A549 (cell line): ENCODE measurements at regions not wholly inside any gene's neighbourhood (a gene's known extent, or its start where the extent isn't known, plus 50 kb on each side); places are given as distances from the start of the nearest gene placed in this dataset.
"Not testable (repeated sequence)": the region's sequence is repeated elsewhere in the genome, so short reads cannot be mapped to it uniquely, and the experiment has no call there.

Experiments
- ATAC-seq, 2 experiments: fragments of 200-7000 bp in 1 of 2; fragments of >200 bp in 1 of 2; cut with Nextera tagmentation in 1 of 2; cut with Tn5 transposase in 1 of 2; 3 replicates each; pipeline versions ENCODE4 v1.8.0 to v1.9.1; 2018 to 2020; ENCODE audit warnings: mild to moderate bottlenecking in 1 of 2, moderate library complexity in 1 of 2
- CTCF ChIA-PET: fragments of 300-600 bp; sonication (Branson Sonifier 250); formaldehyde crosslinking; extraction: SDS; loops from one replicate; lab custom pipeline; 2021; ENCODE audit warnings: antibody characterized with exemption, inconsistent platforms; lab: Yijun Ruan, JAX
- POLR2A ChIA-PET: fragments of 350-600 bp; formaldehyde crosslinking; extraction: SDS; loops from one replicate; lab custom pipeline; 2021; ENCODE audit warnings: antibody characterized with exemption, inconsistent platforms; lab: Yijun Ruan, JAX
- DNase-seq, 2 experiments: peaks; one replicate each; pipeline versions ENCODE4 v3.0.0 to v3.0.0-alpha.2; 2011 to 2016; ENCODE audit warnings: low read depth in 1 of 2, low spot score in 1 of 2
- FAIRE-seq: peaks from 2 replicates; lab custom pipeline; 2011; peaks lifted over from hg19 to GRCh38; lab: Jason Lieb, UNC
- H3K27ac ChIP-seq, 2 experiments: fragments of >200 bp; sonication (Bioruptor Twin); formaldehyde crosslinking; 3 replicates each; pipeline ENCODE4 v1.5.1; 2016 to 2017
- H3K4me1 ChIP-seq: fragments of >200 bp; sonication (Bioruptor Twin); formaldehyde crosslinking; 3 replicates; pipeline ENCODE4 v1.6.1; 2016
- H3K4me2 ChIP-seq: fragments of >200 bp; sonication (Bioruptor Twin); formaldehyde crosslinking; 3 replicates; pipeline ENCODE4 v1.6.1; 2016
- H3K4me3 ChIP-seq: fragments of >200 bp; sonication (Bioruptor Twin); formaldehyde crosslinking; 3 replicates; pipeline ENCODE4 v1.5.1; 2016
- H3K9me3 ChIP-seq: fragments of >200 bp; sonication (Bioruptor Twin); formaldehyde crosslinking; 3 replicates; pipeline ENCODE4 v1.6.1; 2016
- BHLHE40 ChIP-seq: IDR thresholded peaks from 2 replicates; pipeline ENCODE4 v1.6.1; 2012; ENCODE audit warnings: low read depth, low read length, inconsistent platforms
- CEBPB ChIP-seq, 2 experiments: fragments of >200 bp in 1 of 2; sonication (Bioruptor Twin) in 1 of 2; formaldehyde crosslinking in 1 of 2; IDR thresholded peaks; 2 replicates each; pipeline ENCODE4 v1.6.1; 2012 to 2016
- EP300 ChIP-seq, 2 experiments: fragments of >200 bp; sonication (Bioruptor Twin); formaldehyde crosslinking; IDR thresholded peaks; 2 replicates in 1 of 2; 3 replicates in 1 of 2; pipeline ENCODE4 v1.6.1; 2016 to 2017
- FOSB ChIP-seq: fragments of 250-450 bp; sonication (Bioruptor Pico); IDR thresholded peaks from 2 replicates; pipeline ENCODE4 v1.5.0; 2020; ENCODE audit warnings: mild to moderate bottlenecking, moderate library complexity
- FOSL2 ChIP-seq, 2 experiments: fragments of 450-650 bp in 1 of 2; fragments of >200 bp in 1 of 2; sonication (Bioruptor Twin) in 1 of 2; formaldehyde crosslinking; IDR thresholded peaks; 2 replicates each; pipeline versions ENCODE4 v1.5.0 to v1.6.1; 2016 to 2020; ENCODE audit warnings: mild to moderate bottlenecking in 1 of 2, moderate library complexity in 1 of 2
- FOXS1 ChIP-seq: fragments of 250-450 bp; sonication (Bioruptor Pico); IDR thresholded peaks from 2 replicates; pipeline ENCODE4 v1.5.0; 2020; ENCODE audit warnings: mild to moderate bottlenecking, moderate library complexity
- GATA3 ChIP-seq: IDR thresholded peaks from 2 replicates; pipeline ENCODE4 v1.6.1; 2012; ENCODE audit warnings: borderline replicate concordance
- HOXA7 ChIP-seq: fragments of 250-450 bp; sonication (Bioruptor Pico); IDR thresholded peaks from 2 replicates; pipeline ENCODE4 v1.5.0; 2020; ENCODE audit warnings: mild to moderate bottlenecking, moderate library complexity
- HOXB13 ChIP-seq: fragments of 250-450 bp; sonication (Bioruptor Pico); IDR thresholded peaks from 2 replicates; pipeline ENCODE4 v1.5.0; 2020; ENCODE audit warnings: low read depth, mild to moderate bottlenecking, moderate library complexity
- KDM5A ChIP-seq: fragments of 200-600 bp; sonication (generic); IDR thresholded peaks from 2 replicates; pipeline ENCODE4 v1.6.1; 2016; ENCODE audit warnings: antibody characterized with exemption, mild to moderate bottlenecking
- MYC ChIP-seq: IDR thresholded peaks from 2 replicates; pipeline ENCODE4 v1.6.1; 2012; ENCODE audit warnings: mild to moderate bottlenecking, inconsistent platforms, low read length, improper control_type of control experiment, borderline replicate concordance
- PHF8 ChIP-seq: fragments of 200-600 bp; sonication (generic); IDR thresholded peaks from 2 replicates; pipeline ENCODE4 v1.6.1; 2016; ENCODE audit warnings: low read depth, mild to moderate bottlenecking, antibody characterized with exemption, moderate library complexity, borderline replicate concordance
- POLR2A ChIP-seq: IDR thresholded peaks from 2 replicates; pipeline ENCODE4 v1.6.1; 2012; ENCODE audit warnings: mild to moderate bottlenecking, low read length
- RARB ChIP-seq: fragments of 250-450 bp; sonication (Bioruptor Pico); IDR thresholded peaks from 2 replicates; pipeline ENCODE4 v1.8.0; 2021; ENCODE audit warnings: mild to moderate bottlenecking, moderate library complexity
- RCOR1 ChIP-seq: fragments of 150-350 bp; IDR thresholded peaks from 2 replicates; pipeline ENCODE4 v1.6.1; 2014; ENCODE audit warnings: antibody characterized with exemption, low read length, low read depth
- RFX5 ChIP-seq: fragments of 450-650 bp; IDR thresholded peaks from 2 replicates; pipeline ENCODE4 v1.7.1; 2014; ENCODE audit warnings: antibody characterized with exemption, mild to moderate bottlenecking, moderate library complexity
- TFCP2L1 ChIP-seq: fragments of 250-450 bp; sonication (Bioruptor Pico); IDR thresholded peaks from 2 replicates; pipeline ENCODE4 v1.5.0; 2021; ENCODE audit warnings: mild to moderate bottlenecking
- TP53 ChIP-seq: fragments of 250-450 bp; sonication (Bioruptor Pico); IDR thresholded peaks from 2 replicates; pipeline ENCODE4 v1.5.0; 2021; ENCODE audit warnings: mild to moderate bottlenecking, moderate library complexity
- ZSCAN20 ChIP-seq: fragments of 250-450 bp; sonication (Bioruptor Pico); IDR thresholded peaks from 2 replicates; pipeline ENCODE4 v1.8.0; 2022; ENCODE audit warnings: mild to moderate bottlenecking, moderate library complexity
- WGBS: methylation state at CpG from one replicate; pipeline ENCODE4 v1.1.6; 2017; ENCODE audit errors: missing lambda C conversion rate; 5-methylcytosine and 5-hydroxymethylcytosine counted together
- TF ChIP-seq, protein P1 (sequence below): fragments of 150-350 bp; IDR thresholded peaks from 2 replicates; pipeline ENCODE4 v1.6.1; 2014; ENCODE audit warnings: low read depth, mild to moderate bottlenecking, low read length
- TF ChIP-seq, protein P2 (sequence below): fragments of 450-650 bp; IDR thresholded peaks from 2 replicates; pipeline ENCODE4 v1.6.1; 2014; ENCODE audit warnings: antibody characterized with exemption
- TF ChIP-seq, protein P3 (sequence below): fragments of >200 bp; sonication (Bioruptor Twin); formaldehyde crosslinking; IDR thresholded peaks from 3 replicates; pipeline ENCODE4 v1.5.1; 2016
- TF ChIP-seq, protein P4 (sequence below): IDR thresholded peaks from 2 replicates; pipeline ENCODE4 v1.6.1; 2012

DNA sequence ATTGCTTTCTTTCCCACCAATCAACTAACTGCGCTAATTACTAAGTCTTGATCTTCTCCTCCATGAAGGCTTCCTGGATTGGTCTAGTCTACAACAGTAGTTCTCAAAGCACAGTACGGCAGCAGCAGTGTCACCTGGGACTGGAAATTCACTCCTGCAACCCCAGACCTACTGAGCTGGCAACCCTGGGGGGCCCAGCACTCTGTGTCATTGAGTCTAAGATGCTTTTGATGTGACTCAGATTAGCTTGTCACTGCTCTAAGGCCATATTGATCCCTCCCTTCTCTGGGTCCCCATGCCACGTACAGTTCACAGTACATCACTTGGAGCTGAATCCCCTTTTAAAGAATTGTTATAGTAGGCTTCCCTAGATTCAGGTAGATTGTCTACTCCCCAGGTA is 65.7 kb upstream of the KMT2C start:
- ATAC-seq (no peak), FAIRE-seq (no peak), DNase-seq (no peak)
- no peak overlapping the region for H3K4me3 ChIP-seq
- TF ChIP-seq, protein P1, sequence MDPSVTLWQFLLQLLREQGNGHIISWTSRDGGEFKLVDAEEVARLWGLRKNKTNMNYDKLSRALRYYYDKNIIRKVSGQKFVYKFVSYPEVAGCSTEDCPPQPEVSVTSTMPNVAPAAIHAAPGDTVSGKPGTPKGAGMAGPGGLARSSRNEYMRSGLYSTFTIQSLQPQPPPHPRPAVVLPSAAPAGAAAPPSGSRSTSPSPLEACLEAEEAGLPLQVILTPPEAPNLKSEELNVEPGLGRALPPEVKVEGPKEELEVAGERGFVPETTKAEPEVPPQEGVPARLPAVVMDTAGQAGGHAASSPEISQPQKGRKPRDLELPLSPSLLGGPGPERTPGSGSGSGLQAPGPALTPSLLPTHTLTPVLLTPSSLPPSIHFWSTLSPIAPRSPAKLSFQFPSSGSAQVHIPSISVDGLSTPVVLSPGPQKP: no peak
- TF ChIP-seq, protein P2, sequence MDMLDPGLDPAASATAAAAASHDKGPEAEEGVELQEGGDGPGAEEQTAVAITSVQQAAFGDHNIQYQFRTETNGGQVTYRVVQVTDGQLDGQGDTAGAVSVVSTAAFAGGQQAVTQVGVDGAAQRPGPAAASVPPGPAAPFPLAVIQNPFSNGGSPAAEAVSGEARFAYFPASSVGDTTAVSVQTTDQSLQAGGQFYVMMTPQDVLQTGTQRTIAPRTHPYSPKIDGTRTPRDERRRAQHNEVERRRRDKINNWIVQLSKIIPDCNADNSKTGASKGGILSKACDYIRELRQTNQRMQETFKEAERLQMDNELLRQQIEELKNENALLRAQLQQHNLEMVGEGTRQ: no peak
- TF ChIP-seq ZSCAN20 (CRISPR knock-in tag): no peak
- TF ChIP-seq RFX5: no peak
- TF ChIP-seq BHLHE40: no peak
- TF ChIP-seq PHF8: no peak
- TF ChIP-seq RARB: no peak
- no peak for TF ChIP-seq POLR2A
- TF ChIP-seq GATA3: no peak
- TF ChIP-seq FOSL2 (IDR thresholded peaks at IDR 0.05): no peak
- TF ChIP-seq FOSL2 (CRISPR knock-in tag; IDR thresholded peaks at IDR 0.05): no peak
- TF ChIP-seq MYC: no peak
- TF ChIP-seq RCOR1: no peak
- no peak for TF ChIP-seq CEBPB (IDR thresholded peaks at IDR 0.05)
- no peak for TF ChIP-seq TP53 (CRISPR knock-in tag)
- no peak for TF ChIP-seq FOXS1 (CRISPR knock-in tag)
- TF ChIP-seq, protein P3, sequence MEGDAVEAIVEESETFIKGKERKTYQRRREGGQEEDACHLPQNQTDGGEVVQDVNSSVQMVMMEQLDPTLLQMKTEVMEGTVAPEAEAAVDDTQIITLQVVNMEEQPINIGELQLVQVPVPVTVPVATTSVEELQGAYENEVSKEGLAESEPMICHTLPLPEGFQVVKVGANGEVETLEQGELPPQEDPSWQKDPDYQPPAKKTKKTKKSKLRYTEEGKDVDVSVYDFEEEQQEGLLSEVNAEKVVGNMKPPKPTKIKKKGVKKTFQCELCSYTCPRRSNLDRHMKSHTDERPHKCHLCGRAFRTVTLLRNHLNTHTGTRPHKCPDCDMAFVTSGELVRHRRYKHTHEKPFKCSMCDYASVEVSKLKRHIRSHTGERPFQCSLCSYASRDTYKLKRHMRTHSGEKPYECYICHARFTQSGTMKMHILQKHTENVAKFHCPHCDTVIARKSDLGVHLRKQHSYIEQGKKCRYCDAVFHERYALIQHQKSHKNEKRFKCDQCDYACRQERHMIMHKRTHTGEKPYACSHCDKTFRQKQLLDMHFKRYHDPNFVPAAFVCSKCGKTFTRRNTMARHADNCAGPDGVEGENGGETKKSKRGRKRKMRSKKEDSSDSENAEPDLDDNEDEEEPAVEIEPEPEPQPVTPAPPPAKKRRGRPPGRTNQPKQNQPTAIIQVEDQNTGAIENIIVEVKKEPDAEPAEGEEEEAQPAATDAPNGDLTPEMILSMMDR: no peak
- TF ChIP-seq KDM5A: no peak
- no peak for TF ChIP-seq HOXB13 (CRISPR knock-in tag)
- CTCF ChIA-PET: interaction anchor here (0.6 kb wide), 1 partner anchor 37 kb away, joined by 3 read pairs; no protein-coding TSS in a partner anchor
- no peak overlapping the region for H3K27ac ChIP-seq
- POLR2A ChIA-PET: no interaction called here
- WGBS: 85% methylated on average over 3 of the region's 3 CpGs
- no peak overlapping the region for H3K4me2 ChIP-seq
- 0 out of 3 replicates have a peak, but pooled peaks cover 3% of the 10 kb centered on the region for H3K4me1 ChIP-seq
- no peaks in the 10 kb centered on the region for H3K9me3 ChIP-seq

DNA sequence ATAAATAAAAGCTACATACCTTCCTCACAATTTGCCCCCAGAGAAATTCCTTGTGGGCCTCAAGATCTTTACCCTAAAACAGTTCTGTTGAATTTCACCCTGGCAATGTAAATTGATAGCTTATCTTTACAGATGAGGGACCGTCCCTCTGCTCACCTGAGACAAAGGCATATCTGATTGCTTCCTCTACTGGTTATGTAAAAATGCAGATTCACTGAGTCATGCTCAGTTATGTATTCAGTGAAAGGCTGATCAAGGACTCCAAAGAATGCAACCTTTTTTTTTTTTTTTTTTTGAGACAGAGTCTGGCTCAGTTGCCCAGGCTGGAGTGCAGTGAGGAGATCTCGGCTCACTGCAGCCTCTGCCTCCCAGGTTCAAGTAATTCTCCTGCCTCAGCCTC is 64.2 kb upstream of the KMT2C start:
- DNase-seq: peak in 1 of 2 experiments; percentile 33
- peak in 1 of 2 experiments; percentile 54; a peak in 3 of 6 replicates for ATAC-seq

DNA sequence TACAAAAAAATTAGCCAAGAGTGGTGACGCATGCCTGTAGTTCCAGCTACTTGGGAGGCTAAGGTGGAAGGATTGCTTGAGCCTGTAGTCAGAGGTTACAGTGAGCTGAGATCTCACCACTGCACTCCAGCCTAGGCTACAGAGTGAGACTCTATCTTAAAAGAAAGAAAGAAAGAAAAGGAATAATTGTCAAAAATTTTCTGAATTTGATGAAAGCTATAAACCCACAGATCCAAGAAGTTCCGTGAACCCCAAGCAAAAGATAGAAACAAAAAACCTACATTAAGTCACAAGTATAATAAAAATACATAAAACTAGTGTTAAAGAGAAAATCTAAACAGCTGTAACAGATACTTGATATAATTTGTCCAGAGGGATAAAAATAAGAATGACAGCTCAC is 60.1 kb upstream of the KMT2C start:
- H3K9me3 ChIP-seq: no peaks in the 10 kb centered on the region
- no peak overlapping the region for H3K4me3 ChIP-seq
- WGBS: 49% methylated on average over 2 of the region's 2 CpGs
- TF ChIP-seq HOXA7 (CRISPR knock-in tag) (no peak), GATA3 (no peak), RARB (no peak), TFCP2L1 (CRISPR knock-in tag) (no peak), FOSB (CRISPR knock-in tag) (no peak), EP300 (IDR thresholded peaks at IDR 0.05) (no peak)
- TF ChIP-seq, protein P4, sequence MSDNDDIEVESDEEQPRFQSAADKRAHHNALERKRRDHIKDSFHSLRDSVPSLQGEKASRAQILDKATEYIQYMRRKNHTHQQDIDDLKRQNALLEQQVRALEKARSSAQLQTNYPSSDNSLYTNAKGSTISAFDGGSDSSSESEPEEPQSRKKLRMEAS: no peak
- H3K27ac ChIP-seq: no peak overlapping the region
- no peak for FAIRE-seq
- ChIA-PET POLR2A (interaction anchor here (0.6 to 1.2 kb wide), 2 partner anchors 32 to 166 kb away, joined by 3 to 4 read pairs; no protein-coding TSS in a partner anchor), CTCF (interaction anchor here (0.7 to 1.0 kb wide), 2 partner anchors 12 to 168 kb away, joined by 3 read pairs; no protein-coding TSS in a partner anchor)
- 0 out of 3 replicates have a peak, but pooled peaks cover 3% of the 10 kb centered on the region for H3K4me1 ChIP-seq
- ATAC-seq: no peak
- H3K4me2 ChIP-seq: no peak overlapping the region
- no peak for DNase-seq

More for the DNA sequence above, 64.2 kb upstream of the KMT2C start:
- H3K4me3 ChIP-seq, H3K9me3 ChIP-seq, FAIRE-seq, POLR2A ChIA-PET, H3K4me2 ChIP-seq, H3K4me1 ChIP-seq, CTCF ChIA-PET, H3K27ac ChIP-seq: not testable (repeated sequence)
- 73% methylated on average over 2 of the region's 2 CpGs for WGBS
